GM23248 (cell line): ENCODE measurements at regions not wholly inside any gene's neighbourhood (a gene's known extent, or its start where the extent isn't known, plus 50 kb on each side); places are given as distances from the start of the nearest gene placed in this dataset.

Source experiments
- DNase-seq: peaks from one replicate; pipeline ENCODE4 v3.0.0-alpha.2; 2015
- H2AFZ ChIP-seq: fragments of 200-600 bp; sonication (generic); 2 replicates; pipeline ENCODE4 v1.6.1; 2016; ENCODE audit warnings: antibody characterized with exemption
- H3F3A ChIP-seq: fragments of 200-600 bp; sonication (generic); 2 replicates; pipeline ENCODE4 v1.6.1; 2016; ENCODE audit warnings: mild to moderate bottlenecking, antibody characterized with exemption, mixed run types; ENCODE audit not compliant: insufficient read depth
- H3K27ac ChIP-seq: fragments of 200-600 bp; sonication (generic); 2 replicates; pipeline ENCODE4 v1.5.1; 2016; ENCODE audit warnings: mild to moderate bottlenecking
- H3K27me3 ChIP-seq: fragments of 200-600 bp; sonication (generic); replicated peaks from 2 replicates; pipeline ENCODE4 v1.6.1; 2016; ENCODE audit warnings: mild to moderate bottlenecking; ENCODE audit not compliant: insufficient read depth
- H3K36me3 ChIP-seq: fragments of 200-600 bp; sonication (generic); 2 replicates; pipeline ENCODE4 v1.6.1; 2016; ENCODE audit warnings: low read depth, mild to moderate bottlenecking
- H3K4me1 ChIP-seq: fragments of 200-600 bp; sonication (generic); 2 replicates; pipeline ENCODE4 v1.6.1; 2016; ENCODE audit warnings: mild to moderate bottlenecking; ENCODE audit not compliant: insufficient read depth
- H3K4me2 ChIP-seq: fragments of 200-600 bp; sonication (generic); one replicate; pipeline ENCODE4 v1.6.1; 2016; ENCODE audit warnings: mild to moderate bottlenecking; ENCODE audit not compliant: unreplicated experiment
- H3K4me3 ChIP-seq: fragments of 200-600 bp; sonication (generic); 2 replicates; pipeline ENCODE4 v1.5.1; 2016; ENCODE audit warnings: mild to moderate bottlenecking
- H3K79me2 ChIP-seq: fragments of 200-600 bp; sonication (generic); 2 replicates; pipeline ENCODE4 v1.6.1; 2016; ENCODE audit warnings: mild to moderate bottlenecking; ENCODE audit not compliant: insufficient read depth
- H3K9ac ChIP-seq: fragments of 200-600 bp; sonication (generic); 2 replicates; pipeline ENCODE4 v1.6.1; 2016; ENCODE audit warnings: mild to moderate bottlenecking
- H3K9me2 ChIP-seq: fragments of 200-600 bp; sonication (generic); 2 replicates; pipeline ENCODE4 v1.6.1; 2016; ENCODE audit warnings: mixed run types, mild to moderate bottlenecking, moderate library complexity; ENCODE audit not compliant: insufficient read depth
- H3K9me3 ChIP-seq: fragments of 200-600 bp; sonication (generic); one replicate; pipeline ENCODE4 v1.6.1; 2017; ENCODE audit warnings: low read depth
- H4K20me1 ChIP-seq: fragments of 200-600 bp; sonication (generic); 2 replicates; pipeline ENCODE4 v1.6.0; 2016; ENCODE audit not compliant: insufficient read depth
- EZH2 ChIP-seq: fragments of 200-600 bp; sonication (generic); IDR thresholded peaks from 2 replicates; pipeline ENCODE4 v1.6.1; 2018; ENCODE audit warnings: antibody characterized with exemption, mild to moderate bottlenecking; ENCODE audit not compliant: insufficient read depth, poor library complexity, severe bottlenecking
- EZH2phosphoT487 ChIP-seq: fragments of 200-600 bp; sonication (generic); IDR thresholded peaks from 2 replicates; pipeline ENCODE4 v1.6.1; 2018; ENCODE audit warnings: antibody characterized with exemption, moderate library complexity, mild to moderate bottlenecking, low read depth; ENCODE audit not compliant: insufficient read depth
- WGBS, 2 experiments: methylation state at CpG; one replicate each; pipeline ENCODE4 v1.1.6; 2015 to 2017; ENCODE audit warnings: low lambda C conversion rate in 2 of 2, low coverage in 1 of 2; ENCODE audit errors: missing lambda C conversion rate in 2 of 2; 5-methylcytosine and 5-hydroxymethylcytosine counted together
- in situ Hi-C: fragments of 300-500 bp; cut with MboI; formaldehyde crosslinking; loops from 2 replicates; pipeline ENCODE4 v1.15.0; 2020

- H3K4me1 ChIP-seq, result no peaks in the 10 kb centered on the region
- H3K27me3 ChIP-seq, result no peaks in the 10 kb centered on the region
- no peaks in the 10 kb centered on the region for H3K79me2 ChIP-seq
- H3K27ac ChIP-seq, result no peak overlapping the region
- H3K36me3 ChIP-seq, result no peaks in the 10 kb centered on the region
- H4K20me1 ChIP-seq, result no peaks in the 10 kb centered on the region
- DNase-seq, result no peak
- no peak for TF ChIP-seq EZH2
- no peak for TF ChIP-seq EZH2phosphoT487
- H3K9ac ChIP-seq, result no peak overlapping the region
- H3F3A ChIP-seq, result no peaks in the 10 kb centered on the region
- in situ Hi-C loops, result no loop called here
- no peak overlapping the region for H2AFZ ChIP-seq
- H3K4me2 ChIP-seq, result no peak overlapping the region
- H3K4me3 ChIP-seq, result no peak overlapping the region
- 58 to 63% methylated on average over 3 of the region's 3 CpGs for WGBS, 2 experiments
- no peaks in the 10 kb centered on the region for H3K9me3 ChIP-seq
- H3K9me2 ChIP-seq, result no peaks in the 10 kb centered on the region
Observed at GRCh38 chr18:61244632-61245031, 88.6 kb upstream of the CDH20 start.

GRCh38 chr18:61245276-61245675, 88.0 kb upstream of the CDH20 start:
- Histone ChIP-seq H3K9me2 (no peaks in the 10 kb centered on the region), H3K79me2 (no peaks in the 10 kb centered on the region), H3K27ac (no peak overlapping the region), H3K9me3 (no peaks in the 10 kb centered on the region), H3K4me3 (no peak overlapping the region), H3F3A (no peaks in the 10 kb centered on the region), H3K4me1 (no peaks in the 10 kb centered on the region), H2AFZ (no peak overlapping the region), H3K36me3 (no peaks in the 10 kb centered on the region), H3K27me3 (no peaks in the 10 kb centered on the region), H4K20me1 (no peaks in the 10 kb centered on the region), H3K9ac (no peak overlapping the region), H3K4me2 (no peak overlapping the region)
- 66 to 69% methylated on average over 3 of the region's 3 CpGs for WGBS, 2 experiments
- DNase-seq, result no peak
- TF ChIP-seq EZH2, result no peak
- TF ChIP-seq EZH2phosphoT487, result no peak
- in situ Hi-C loops, result no loop called here

GRCh38 chr18:61248589-61248988, 84.6 kb upstream of the CDH20 start:
- in situ Hi-C loops, result no loop called here
- no peak overlapping the region for H2AFZ ChIP-seq
- H3K27me3 ChIP-seq, result no peaks in the 10 kb centered on the region
- no peak overlapping the region for H3K9ac ChIP-seq
- H3K27ac ChIP-seq, result no peak overlapping the region
- WGBS, 2 experiments, result 58 to 60% methylated on average over 3 of the region's 3 CpGs
- no peaks in the 10 kb centered on the region for H3K9me3 ChIP-seq
- H3K36me3 ChIP-seq, result no peaks in the 10 kb centered on the region
- no peaks in the 10 kb centered on the region for H3K79me2 ChIP-seq
- no peak overlapping the region for H3K4me2 ChIP-seq
- H3F3A ChIP-seq, result no peaks in the 10 kb centered on the region
- no peak overlapping the region for H3K4me3 ChIP-seq
- H3K9me2 ChIP-seq, result no peaks in the 10 kb centered on the region
- no peak for DNase-seq
- H4K20me1 ChIP-seq, result no peaks in the 10 kb centered on the region
- no peaks in the 10 kb centered on the region for H3K4me1 ChIP-seq
- TF ChIP-seq EZH2, result no peak
- TF ChIP-seq EZH2phosphoT487, result no peak

GRCh38 chr18:61256291-61256690, 76.9 kb upstream of the CDH20 start:
- DNase-seq, result no peak
- in situ Hi-C loops, result no loop called here
- no peaks in the 10 kb centered on the region for H3K79me2 ChIP-seq
- H3K36me3 ChIP-seq, result no peaks in the 10 kb centered on the region
- H3K27ac ChIP-seq, result no peak overlapping the region
- no peaks in the 10 kb centered on the region for H3K9me3 ChIP-seq
- no peak overlapping the region for H3K4me2 ChIP-seq
- peaks cover 4% of the 10 kb centered on the region; the same call in 1 of the 2 replicates for H3K4me1 ChIP-seq
- no peak overlapping the region for H2AFZ ChIP-seq
- TF ChIP-seq EZH2phosphoT487, result no peak
- TF ChIP-seq EZH2, result no peak
- no peak overlapping the region for H3K4me3 ChIP-seq
- 80 to 81% methylated on average over 5 of the region's 5 CpGs for WGBS, 2 experiments
- no peaks in the 10 kb centered on the region for H3K27me3 ChIP-seq
- no peaks in the 10 kb centered on the region for H4K20me1 ChIP-seq
- no peaks in the 10 kb centered on the region for H3F3A ChIP-seq
- H3K9me2 ChIP-seq, result no peaks in the 10 kb centered on the region
- no peak overlapping the region for H3K9ac ChIP-seq

- Histone ChIP-seq H3K9me3 (no peaks in the 10 kb centered on the region), H3F3A (no peaks in the 10 kb centered on the region), H3K27me3 (no peaks in the 10 kb centered on the region), H3K4me3 (no peak overlapping the region), H3K9ac (no peak overlapping the region), H3K79me2 (no peaks in the 10 kb centered on the region), H3K27ac (no peak overlapping the region), H2AFZ (no peak overlapping the region), H3K4me1 (peaks cover 4% of the 10 kb centered on the region; the same call in 1 of the 2 replicates), H3K4me2 (no peak overlapping the region), H3K36me3 (no peaks in the 10 kb centered on the region), H4K20me1 (no peaks in the 10 kb centered on the region), H3K9me2 (no peaks in the 10 kb centered on the region)
- WGBS, 2 experiments, result 65 to 72% methylated on average over 2 of the region's 2 CpGs
- no peak for DNase-seq
- no peak for TF ChIP-seq EZH2phosphoT487
- no peak for TF ChIP-seq EZH2
- in situ Hi-C loops, result no loop called here
Observed at GRCh38 chr18:61261870-61262269, 71.4 kb upstream of the CDH20 start.
